Ovary (tissue), 3 donors: ENCODE measurements at regions not wholly inside any gene's neighbourhood (a gene's known extent, or its start where the extent isn't known, plus 50 kb on each side); places are given as distances from the start of the nearest gene placed in this dataset.

Experiments used
- CTCF ChIP-seq, 3 donors: fragments of 450-650 bp in 2 of 3; fragments of 200-600 bp in 1 of 3; IDR thresholded peaks; one replicate each; pipeline versions ENCODE4 v1.5.1 to v1.8.0; 2016 to 2022; ENCODE audit warnings: antibody characterized with exemption in 3 of 3, mild to moderate bottlenecking in 1 of 3
- EP300 ChIP-seq: sonication (generic); formaldehyde crosslinking; IDR thresholded peaks from one replicate; pipeline ENCODE4 v1.6.1; 2017; ENCODE audit warnings: antibody characterized with exemption
- POLR2A ChIP-seq: fragments of 450-650 bp; IDR thresholded peaks from one replicate; pipeline ENCODE4 v1.6.1; 2017; ENCODE audit warnings: antibody characterized with exemption, mild to moderate bottlenecking, moderate library complexity
- donor health status: DM: no; HTN: no; CAD: no.

DNA sequence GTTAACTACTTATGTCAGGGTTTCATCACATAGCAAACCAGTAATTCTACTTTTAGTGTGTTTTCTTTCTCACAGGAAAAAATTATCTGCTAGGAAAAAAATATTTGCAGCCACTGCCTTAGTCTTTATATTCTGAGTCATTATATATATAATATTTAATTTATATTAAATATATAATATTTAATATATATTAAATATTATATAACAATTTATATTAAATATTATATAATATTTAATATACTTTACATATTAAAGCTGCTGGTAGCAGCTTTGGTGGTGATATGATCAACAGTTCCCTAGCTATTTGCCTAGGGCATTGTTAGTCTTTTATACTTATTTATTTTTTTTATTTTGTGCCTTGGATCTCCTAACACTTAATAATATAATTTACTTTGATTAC, 381.6 kb downstream of the STIM2 start:
- TF ChIP-seq CTCF (IDR thresholded peaks at IDR 0.05) (no peak), POLR2A (no peak), EP300 (no peak)
